A673 (cell line): ENCODE measurements at regions not wholly inside any gene's neighbourhood (a gene's known extent, or its start where the extent isn't known, plus 50 kb on each side); places are given as distances from the start of the nearest gene placed in this dataset.
"Not testable (repeated sequence)": the region's sequence is repeated elsewhere in the genome, so short reads cannot be mapped to it uniquely, and the experiment has no call there.

Experiments
- BruUV-seq: library from RNA; stranded (reverse); fragments of 400-500 nt; replicated peaks from 2 replicates; lab custom pipeline; 2021; lab: Mats Ljungman, UMichigan
- CTCF ChIA-PET: fragments of 300-600 bp; sonication (Branson Sonifier 250); formaldehyde crosslinking; loops from one replicate; lab custom pipeline; 2022; ENCODE audit warnings: antibody characterized with exemption; lab: Charles Lee
- POLR2A ChIA-PET: fragments of 300-600 bp; sonication (Branson Sonifier 250); formaldehyde crosslinking; loops from one replicate; lab custom pipeline; 2022; ENCODE audit warnings: antibody characterized with exemption; ENCODE audit not compliant: low non-redundant PET; lab: Charles Lee
- DNase-seq: peaks from one replicate; pipeline ENCODE4 v3.0.0-alpha.2; 2015; ENCODE audit warnings: low spot score
- H3K27ac ChIP-seq: fragments of 200-600 bp; sonication (generic); 2 replicates; pipeline ENCODE4 v1.5.1; 2016; ENCODE audit warnings: mixed run types, low read depth, mild to moderate bottlenecking, mixed read lengths, antibody characterized with exemption, low read length; ENCODE audit not compliant: poor library complexity, severe bottlenecking
- H3K27me3 ChIP-seq: fragments of 200-600 bp; sonication (generic); replicated peaks from 2 replicates; pipeline ENCODE4 v1.6.1; 2017; ENCODE audit warnings: mixed run types, low read depth, mild to moderate bottlenecking, mixed read lengths, antibody characterized with exemption, low read length; ENCODE audit not compliant: insufficient read depth, poor library complexity
- H3K36me3 ChIP-seq: fragments of 200-600 bp; sonication (generic); 2 replicates; pipeline ENCODE4 v1.6.1; 2016; ENCODE audit warnings: mixed run types, mild to moderate bottlenecking, mixed read lengths, antibody characterized with exemption, low read length; ENCODE audit not compliant: insufficient read depth, poor library complexity, severe bottlenecking
- H3K4me1 ChIP-seq: fragments of 200-600 bp; sonication (generic); 2 replicates; pipeline ENCODE4 v1.6.1; 2017; ENCODE audit warnings: mixed run types, mild to moderate bottlenecking, mixed read lengths, antibody characterized with exemption, low read length; ENCODE audit not compliant: insufficient read depth, poor library complexity, severe bottlenecking
- H3K4me3 ChIP-seq: fragments of 200-600 bp; sonication (generic); 2 replicates; pipeline ENCODE4 v1.5.1; 2016; ENCODE audit warnings: low read depth, mixed run types, mild to moderate bottlenecking, mixed read lengths, low read length; ENCODE audit not compliant: poor library complexity, severe bottlenecking
- H3K9me3 ChIP-seq: fragments of 200-600 bp; sonication (generic); 2 replicates; pipeline ENCODE4 v1.6.1; 2016; ENCODE audit warnings: mixed run types, low read depth, mild to moderate bottlenecking, mixed read lengths, antibody characterized with exemption, low read length; ENCODE audit not compliant: poor library complexity, severe bottlenecking
- EZH2 ChIP-seq: fragments of 200-600 bp; sonication (generic); IDR thresholded peaks from 2 replicates; pipeline ENCODE4 v1.6.1; 2017; ENCODE audit warnings: borderline replicate concordance, low read depth, mild to moderate bottlenecking, mixed read lengths, antibody characterized with exemption, low read length; ENCODE audit not compliant: poor library complexity, severe bottlenecking
- intact Hi-C: fragments of 100-400 bp; cut with micrococcal nuclease; formaldehyde crosslinking; loops from one replicate; pipeline ENCODE4 v1.10.0; 2022; ENCODE audit not compliant: unreplicated experiment
- TF ChIP-seq, protein P1 (sequence below): fragments of 300-800, 200-600 bp; sonication (generic); conservative IDR thresholded peaks from 2 replicates; pipeline ENCODE4 v1.5.1; 2017; ENCODE audit warnings: low read depth, mild to moderate bottlenecking, antibody characterized with exemption, low read length, moderate library complexity, mixed read lengths

DNA sequence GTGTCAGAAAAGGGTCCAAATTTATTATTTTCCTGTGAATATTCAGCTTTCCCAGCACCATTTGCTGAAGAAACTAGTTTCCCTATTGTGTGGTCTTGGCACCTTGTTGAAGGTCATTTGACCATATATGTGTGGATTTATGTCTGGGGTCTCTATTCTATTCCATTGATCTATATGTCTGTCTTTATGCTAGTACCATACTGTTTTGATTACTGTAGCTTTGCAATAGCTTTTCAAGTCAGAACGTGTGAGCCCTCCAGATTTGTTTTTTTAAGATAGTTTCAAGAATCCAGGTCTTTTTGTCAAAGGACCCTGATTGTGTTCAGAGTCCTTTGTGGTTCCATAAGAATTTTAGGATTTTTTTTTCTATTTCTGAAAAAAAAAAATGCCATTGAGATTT lies 79.0 kb upstream of the WAC start:
- POLR2A ChIA-PET = no interaction called here
- no peak for DNase-seq
- Histone ChIP-seq H3K36me3 (no peaks in the 10 kb centered on the region), H3K4me3 (no peak overlapping the region), H3K9me3 (peaks cover 12% of the 10 kb centered on the region), H3K27ac (no peak overlapping the region), H3K27me3 (peaks cover 5% of the 10 kb centered on the region), H3K4me1 (no peaks in the 10 kb centered on the region)
- intact Hi-C loops = no loop called here
- BruUV-seq = no TSS peak
- TF ChIP-seq EZH2 = no peak
- TF ChIP-seq, protein P1, sequence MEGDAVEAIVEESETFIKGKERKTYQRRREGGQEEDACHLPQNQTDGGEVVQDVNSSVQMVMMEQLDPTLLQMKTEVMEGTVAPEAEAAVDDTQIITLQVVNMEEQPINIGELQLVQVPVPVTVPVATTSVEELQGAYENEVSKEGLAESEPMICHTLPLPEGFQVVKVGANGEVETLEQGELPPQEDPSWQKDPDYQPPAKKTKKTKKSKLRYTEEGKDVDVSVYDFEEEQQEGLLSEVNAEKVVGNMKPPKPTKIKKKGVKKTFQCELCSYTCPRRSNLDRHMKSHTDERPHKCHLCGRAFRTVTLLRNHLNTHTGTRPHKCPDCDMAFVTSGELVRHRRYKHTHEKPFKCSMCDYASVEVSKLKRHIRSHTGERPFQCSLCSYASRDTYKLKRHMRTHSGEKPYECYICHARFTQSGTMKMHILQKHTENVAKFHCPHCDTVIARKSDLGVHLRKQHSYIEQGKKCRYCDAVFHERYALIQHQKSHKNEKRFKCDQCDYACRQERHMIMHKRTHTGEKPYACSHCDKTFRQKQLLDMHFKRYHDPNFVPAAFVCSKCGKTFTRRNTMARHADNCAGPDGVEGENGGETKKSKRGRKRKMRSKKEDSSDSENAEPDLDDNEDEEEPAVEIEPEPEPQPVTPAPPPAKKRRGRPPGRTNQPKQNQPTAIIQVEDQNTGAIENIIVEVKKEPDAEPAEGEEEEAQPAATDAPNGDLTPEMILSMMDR = no peak
- CTCF ChIA-PET = no interaction called here

DNA sequence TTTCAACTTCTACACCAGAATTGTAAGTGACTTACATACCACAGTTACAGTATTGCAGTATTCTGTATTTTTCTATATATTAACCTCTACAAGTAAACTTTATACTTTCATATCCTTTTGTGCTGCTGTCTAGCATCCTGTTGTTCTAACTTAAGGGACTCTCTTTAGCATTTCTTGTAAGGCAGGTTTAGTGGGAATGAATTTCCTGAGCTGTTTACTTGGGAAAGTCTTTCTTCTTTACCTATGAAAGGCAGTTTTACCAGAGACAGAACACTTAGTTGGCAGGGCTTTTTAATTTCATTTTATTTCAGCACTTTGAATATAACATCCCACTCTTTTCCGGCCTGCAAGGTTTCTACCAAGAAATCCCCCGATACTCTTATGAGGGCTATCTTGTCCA lies 75.8 kb upstream of the WAC start:
- TF ChIP-seq EZH2 = no peak
- TF ChIP-seq, protein P1 = no peak
- H3K4me1 ChIP-seq = no peaks in the 10 kb centered on the region
- ChIA-PET CTCF (no interaction called here), POLR2A (no interaction called here)
- no peak overlapping the region for H3K27ac ChIP-seq
- BruUV-seq = no TSS peak
- no peak overlapping the region for H3K4me3 ChIP-seq
- no peaks in the 10 kb centered on the region for H3K27me3 ChIP-seq
- no peaks in the 10 kb centered on the region for H3K36me3 ChIP-seq
- intact Hi-C loops = no loop called here
- peaks cover 12% of the 10 kb centered on the region for H3K9me3 ChIP-seq
- DNase-seq = no peak

DNA sequence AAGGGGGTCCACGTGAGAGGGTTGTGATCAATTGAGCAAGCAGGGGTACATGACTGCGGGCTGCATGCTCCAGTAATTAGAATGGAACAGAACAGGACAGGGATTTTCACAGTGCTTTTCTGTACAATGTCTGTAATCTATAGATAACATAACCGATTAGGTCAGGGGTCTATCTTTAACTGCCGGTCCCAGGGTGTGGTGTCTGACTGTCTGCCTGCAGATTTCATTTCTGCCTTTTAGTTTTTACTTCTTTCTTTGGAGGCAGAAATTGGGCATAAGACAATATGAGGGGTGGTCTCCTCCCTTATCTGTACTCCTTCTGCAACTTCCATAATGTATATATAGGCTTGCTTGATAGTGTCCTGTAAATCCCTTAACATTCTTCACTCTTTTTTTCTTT lies 75.0 kb upstream of the WAC start:
- H3K27me3 ChIP-seq, BruUV-seq, intact Hi-C loops, H3K36me3 ChIP-seq, CTCF ChIA-PET, H3K4me1 ChIP-seq, DNase-seq, POLR2A ChIA-PET, H3K27ac ChIP-seq, H3K4me3 ChIP-seq: not testable (repeated sequence)
- peaks cover 12% of the 10 kb centered on the region for H3K9me3 ChIP-seq

DNA sequence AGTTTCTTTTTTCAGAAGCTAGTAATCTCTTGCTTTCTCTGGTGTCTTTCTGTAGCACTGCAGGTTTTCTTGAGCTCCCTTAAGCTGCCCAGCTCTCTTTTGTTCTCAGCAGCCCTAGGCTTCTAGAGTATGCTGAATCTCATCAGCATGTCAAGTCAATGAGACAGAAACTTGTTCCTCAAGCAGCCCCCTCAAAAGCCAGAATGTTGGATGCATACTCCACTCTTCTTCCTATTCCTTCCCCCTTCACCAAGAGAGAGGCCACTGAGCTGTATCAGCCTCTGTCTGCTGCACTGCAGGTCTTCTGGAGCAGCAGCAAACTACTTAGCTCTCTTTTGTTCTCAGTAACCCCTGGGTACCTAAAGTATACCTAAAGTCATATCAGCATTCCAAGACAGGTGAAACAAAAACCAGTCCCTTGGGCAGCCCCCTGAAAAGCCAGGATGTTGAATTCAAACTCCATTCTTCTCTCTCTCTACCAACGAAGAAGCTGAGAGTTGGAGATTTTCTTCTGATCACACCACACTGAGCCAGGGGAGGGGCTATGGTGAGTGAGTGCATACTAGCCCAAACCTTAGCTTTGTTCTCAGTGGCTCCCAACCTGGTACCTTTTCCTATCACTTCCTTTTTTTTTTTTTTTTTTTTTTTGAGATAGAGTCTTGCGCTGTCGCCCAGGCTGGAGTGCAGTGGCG lies 73.3 kb upstream of the WAC start:
- BruUV-seq = no TSS peak
- CTCF ChIA-PET = no interaction called here

More for the DNA sequence above, 73.3 kb upstream of the WAC start:
- Histone ChIP-seq H3K27me3 (no peaks in the 10 kb centered on the region), H3K4me3 (no peak overlapping the region), H3K4me1 (no peaks in the 10 kb centered on the region), H3K27ac (no peak overlapping the region), H3K9me3 (no peaks in the 10 kb centered on the region), H3K36me3 (no peaks in the 10 kb centered on the region)
- intact Hi-C loops = no loop called here
- POLR2A ChIA-PET = no interaction called here
- DNase-seq = peak; percentile 22
- TF ChIP-seq, protein P1 = no peak
- TF ChIP-seq EZH2 = no peak
